ENCODE measurements at regions not wholly inside any gene's neighbourhood (a gene's known extent, or its start where the extent isn't known, plus 50 kb on each side); places are given as distances from the start of the nearest gene placed in this dataset.

- TF ChIP-seq LEF1 (IDR thresholded peaks at IDR 0.05; ENCODE audit: borderline replicate concordance) (no peak), SP1 (IDR thresholded peaks at IDR 0.05) (no peak), FOXA1 (IDR thresholded peaks at IDR 0.05) (no peak), PKNOX1 (IDR thresholded peaks at IDR 0.05) (no peak), CTBP1 (IDR thresholded peaks at IDR 0.05; ENCODE audit: borderline replicate concordance) (no peak), L3MBTL2 (conservative IDR thresholded peaks at IDR 0.05) (no peak), ZNF384 (IDR thresholded peaks at IDR 0.05) (no peak), TARDBP (IDR thresholded peaks at IDR 0.05) (no peak), NFRKB (IDR thresholded peaks at IDR 0.05) (no peak)
- ChIA-PET CTCF (no interaction called here), POLR2A (no interaction called here)
- no peak for DNase-seq (ENCODE audit: extremely low spot score)
These were observed 139.2 kb downstream of the HGF start for GRCh38 chr7:81630600-81630999.

- TF ChIP-seq SP1 (IDR thresholded peaks at IDR 0.05) (no peak), PKNOX1 (IDR thresholded peaks at IDR 0.05) (no peak), LEF1 (IDR thresholded peaks at IDR 0.05; ENCODE audit: borderline replicate concordance) (no peak), FOXM1 (IDR thresholded peaks at IDR 0.05; ENCODE audit: borderline replicate concordance) (no peak), NFRKB (IDR thresholded peaks at IDR 0.05) (no peak), ELF4 (IDR thresholded peaks at IDR 0.05) (no peak), FOXK2 (IDR thresholded peaks at IDR 0.05) (no peak), TARDBP (IDR thresholded peaks at IDR 0.05) (no peak), BHLHE40 (IDR thresholded peaks at IDR 0.05; ENCODE audit: borderline replicate concordance) (no peak), HDGF (IDR thresholded peaks at IDR 0.05; ENCODE audit: borderline replicate concordance) (no peak), L3MBTL2 (conservative IDR thresholded peaks at IDR 0.05) (no peak), ZNF384 (IDR thresholded peaks at IDR 0.05) (no peak), FOXA1 (IDR thresholded peaks at IDR 0.05) (no peak), ARNT (IDR thresholded peaks at IDR 0.05) (no peak), SUZ12 (IDR thresholded peaks at IDR 0.05) (no peak), CTBP1 (IDR thresholded peaks at IDR 0.05; ENCODE audit: borderline replicate concordance) (no peak)
- no peak for DNase-seq (ENCODE audit: extremely low spot score)
- ChIA-PET POLR2A (no interaction called here), CTCF (no interaction called here)
These were observed 140.1 kb downstream of the HGF start for GRCh38 chr7:81629702-81630101.

- CTCF ChIA-PET = no interaction called here
- POLR2A ChIA-PET = no interaction called here
- no peak for TF ChIP-seq L3MBTL2 (conservative IDR thresholded peaks at IDR 0.05)
- TF ChIP-seq ELF4 (IDR thresholded peaks at IDR 0.05) = no peak
- no peak for TF ChIP-seq SUZ12 (IDR thresholded peaks at IDR 0.05)
- no peak for TF ChIP-seq SP1 (IDR thresholded peaks at IDR 0.05)
- TF ChIP-seq HDGF (IDR thresholded peaks at IDR 0.05; ENCODE audit: borderline replicate concordance) = no peak
- TF ChIP-seq NFRKB (IDR thresholded peaks at IDR 0.05) = no peak
- no peak for TF ChIP-seq LEF1 (IDR thresholded peaks at IDR 0.05; ENCODE audit: borderline replicate concordance)
- no peak for TF ChIP-seq ARNT (IDR thresholded peaks at IDR 0.05)
- no peak for TF ChIP-seq FOXA1 (IDR thresholded peaks at IDR 0.05)
- no peak for TF ChIP-seq PKNOX1 (IDR thresholded peaks at IDR 0.05)
- TF ChIP-seq ZNF384 (IDR thresholded peaks at IDR 0.05) = no peak
- TF ChIP-seq FOXK2 (IDR thresholded peaks at IDR 0.05) = no peak
- DNase-seq (ENCODE audit: extremely low spot score) = no peak
These were observed 140.9 kb downstream of the HGF start for GRCh38 chr7:81628951-81629350.

- ChIA-PET POLR2A (no interaction called here), CTCF (no interaction called here)
- DNase-seq (ENCODE audit: extremely low spot score) = no peak
- TF ChIP-seq HDGF (IDR thresholded peaks at IDR 0.05; ENCODE audit: borderline replicate concordance) (no peak), FOXK2 (IDR thresholded peaks at IDR 0.05) (no peak), L3MBTL2 (conservative IDR thresholded peaks at IDR 0.05) (no peak), ARNT (IDR thresholded peaks at IDR 0.05) (no peak)
These were observed 142.1 kb downstream of the HGF start for GRCh38 chr7:81627536-81628287.

GRCh38 chr7:81626008-81626407, 143.8 kb downstream of the HGF start:
- ChIA-PET POLR2A (no interaction called here), CTCF (no interaction called here)
- no peak for DNase-seq (ENCODE audit: extremely low spot score)
- no peak for TF ChIP-seq TARDBP (IDR thresholded peaks at IDR 0.05)
- no peak for TF ChIP-seq ARNT (IDR thresholded peaks at IDR 0.05)
- no peak for TF ChIP-seq CTBP1 (IDR thresholded peaks at IDR 0.05; ENCODE audit: borderline replicate concordance)
- TF ChIP-seq HDGF (IDR thresholded peaks at IDR 0.05; ENCODE audit: borderline replicate concordance) = no peak
- no peak for TF ChIP-seq FOXK2 (IDR thresholded peaks at IDR 0.05)

- POLR2A ChIA-PET = no interaction called here
These were observed 144.9 kb downstream of the HGF start for GRCh38 chr7:81624650-81625631.

More at GRCh38 chr7:81624650-81625631, 144.9 kb downstream of the HGF start:
- CTCF ChIA-PET = no interaction called here
- no peak for DNase-seq (ENCODE audit: extremely low spot score)
- TF ChIP-seq TARDBP (IDR thresholded peaks at IDR 0.05) = no peak
- TF ChIP-seq ELF4 (IDR thresholded peaks at IDR 0.05) = no peak
- TF ChIP-seq LEF1 (IDR thresholded peaks at IDR 0.05; ENCODE audit: borderline replicate concordance) = no peak
- TF ChIP-seq FOXA1 (IDR thresholded peaks at IDR 0.05) = no peak
- TF ChIP-seq SUZ12 (IDR thresholded peaks at IDR 0.05) = no peak
- no peak for TF ChIP-seq BHLHE40 (IDR thresholded peaks at IDR 0.05; ENCODE audit: borderline replicate concordance)
- no peak for TF ChIP-seq FOXM1 (IDR thresholded peaks at IDR 0.05; ENCODE audit: borderline replicate concordance)
- no peak for TF ChIP-seq ZNF384 (IDR thresholded peaks at IDR 0.05)
- TF ChIP-seq HDGF (IDR thresholded peaks at IDR 0.05; ENCODE audit: borderline replicate concordance) = no peak
- no peak for TF ChIP-seq SP1 (IDR thresholded peaks at IDR 0.05)
- no peak for TF ChIP-seq CTBP1 (IDR thresholded peaks at IDR 0.05; ENCODE audit: borderline replicate concordance)
- no peak for TF ChIP-seq L3MBTL2 (conservative IDR thresholded peaks at IDR 0.05)
- TF ChIP-seq PKNOX1 (IDR thresholded peaks at IDR 0.05) = no peak
- TF ChIP-seq NFRKB (IDR thresholded peaks at IDR 0.05) = no peak
- TF ChIP-seq ARNT (IDR thresholded peaks at IDR 0.05) = no peak
- TF ChIP-seq FOXK2 (IDR thresholded peaks at IDR 0.05) = no peak

Data from HEK293T (cell line).